Medulla oblongata (tissue), 1 donor: ENCODE measurements at regions not wholly inside any gene's neighbourhood (a gene's known extent, or its start where the extent isn't known, plus 50 kb on each side); places are given as distances from the start of the nearest gene placed in this dataset.
"Not testable (repeated sequence)": the region's sequence is repeated elsewhere in the genome, so short reads cannot be mapped to it uniquely, and the experiment has no call there.

ENCODE experiments used
- DNase-seq: peaks from one replicate; pipeline ENCODE4 v3.0.0-alpha.2; 2015; ENCODE audit errors: extremely low spot score

DNA sequence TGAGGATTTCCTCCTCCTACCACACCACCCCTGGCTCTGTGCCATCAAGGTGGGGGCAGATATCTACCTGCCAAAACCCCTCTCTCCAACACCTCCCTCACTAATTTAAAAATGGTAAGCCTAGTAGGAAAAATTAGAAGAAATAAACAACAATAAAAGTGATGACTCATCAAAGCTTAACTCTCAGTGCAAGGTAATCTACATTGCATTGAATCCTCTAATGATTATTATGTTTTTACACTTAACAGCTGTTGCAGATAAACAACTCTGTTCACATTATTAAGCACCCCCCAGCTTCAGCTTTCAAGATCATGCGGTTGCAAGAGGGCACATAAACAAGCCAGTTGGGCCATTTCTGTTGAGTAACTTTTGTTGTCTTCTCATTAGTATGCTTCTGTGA lies 396.1 kb upstream of the ATP11B start:
- DNase-seq = no peak

DNA sequence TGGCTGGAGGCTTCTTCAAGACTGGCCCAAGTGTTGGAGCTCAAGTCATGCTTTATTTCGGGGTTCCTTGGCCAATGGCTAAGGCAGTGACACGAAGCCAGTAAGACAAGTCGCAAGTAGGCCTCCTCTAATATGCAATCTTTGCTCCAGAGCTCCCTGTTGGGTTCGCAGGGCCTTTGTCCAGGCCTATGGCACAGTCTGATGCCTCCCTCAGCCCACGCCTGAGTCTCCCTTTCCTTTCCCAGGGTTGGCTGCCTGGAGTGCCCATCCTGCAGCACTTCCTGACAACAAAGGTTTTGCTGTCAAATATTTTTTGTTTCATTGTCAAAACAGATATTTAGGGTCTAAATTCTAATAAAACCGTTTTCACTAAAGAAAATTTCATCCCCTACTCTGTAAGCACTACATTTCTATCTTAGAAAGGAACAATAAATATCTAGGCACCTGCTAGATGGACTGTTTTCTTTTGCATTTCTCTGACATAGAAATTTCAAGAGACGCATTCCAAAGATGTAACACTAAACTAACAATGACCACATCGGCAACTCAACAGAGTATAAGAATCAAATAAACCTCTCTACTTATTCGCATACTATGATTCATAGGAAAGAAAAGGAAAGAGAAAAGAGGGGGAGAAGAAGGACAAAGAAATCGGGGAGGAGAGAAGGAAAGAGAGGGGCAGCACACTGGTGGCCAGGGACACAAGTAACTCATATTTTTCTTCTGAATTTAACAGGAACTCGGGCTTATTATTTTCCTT lies 393.1 kb upstream of the ATP11B start:
- no peak for DNase-seq

DNA sequence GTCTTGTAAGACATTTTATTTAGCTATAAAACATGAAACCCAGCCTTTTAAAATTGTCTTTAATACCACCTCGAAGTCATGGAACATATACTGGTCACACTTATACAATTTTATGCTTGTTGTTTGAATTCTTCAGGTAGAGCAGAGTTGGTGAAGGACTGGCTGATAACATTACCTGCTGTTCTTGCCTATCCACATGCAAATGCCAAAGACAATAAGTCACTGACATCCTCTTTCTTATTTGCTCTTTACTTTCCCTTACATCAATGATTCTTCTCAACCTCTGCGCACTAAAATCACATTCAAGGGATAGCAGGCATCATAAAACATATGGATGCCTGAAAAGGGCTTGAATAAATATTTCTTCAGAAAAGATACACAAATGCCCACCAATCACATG lies 392.5 kb upstream of the ATP11B start:
- DNase-seq = no peak

DNA sequence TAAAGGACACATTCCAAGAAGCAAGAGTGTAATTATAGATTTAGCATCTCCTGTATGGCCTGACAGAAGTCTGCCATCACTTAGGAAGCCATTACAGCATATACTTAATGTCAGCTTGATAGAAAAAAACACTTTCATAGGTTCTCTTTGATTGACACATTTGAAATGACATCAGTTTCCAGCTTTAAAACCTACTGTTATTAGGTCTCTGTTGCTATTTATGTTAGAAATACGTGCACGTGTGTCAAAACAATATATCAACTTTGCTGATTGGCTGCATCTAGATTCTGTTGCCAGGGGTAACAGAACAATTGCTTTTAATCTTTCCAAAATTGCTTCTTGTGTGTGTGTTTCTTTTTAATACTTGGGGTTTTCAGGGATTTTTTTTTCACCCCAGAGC lies 389.3 kb upstream of the ATP11B start:
- no peak for DNase-seq

DNA sequence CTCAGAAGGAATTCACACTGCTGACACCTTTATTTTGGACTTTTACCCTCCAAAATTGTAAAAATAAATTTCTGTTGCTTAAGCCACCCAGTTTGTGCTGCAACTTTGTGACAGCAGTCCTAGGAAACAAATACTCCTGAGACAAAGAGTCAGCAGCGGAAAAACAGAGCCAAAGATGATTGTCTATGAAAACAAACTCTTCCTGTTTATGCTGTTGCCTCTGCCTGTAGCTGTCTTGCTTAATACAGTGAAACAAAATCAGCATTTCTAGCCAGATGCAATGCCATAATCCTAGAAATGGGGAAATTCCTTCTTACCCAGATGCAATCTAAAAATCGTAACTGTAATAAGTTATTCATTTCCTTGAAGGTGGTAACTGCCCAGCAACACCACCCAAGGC lies 387.5 kb upstream of the ATP11B start:
- no peak for DNase-seq

DNA sequence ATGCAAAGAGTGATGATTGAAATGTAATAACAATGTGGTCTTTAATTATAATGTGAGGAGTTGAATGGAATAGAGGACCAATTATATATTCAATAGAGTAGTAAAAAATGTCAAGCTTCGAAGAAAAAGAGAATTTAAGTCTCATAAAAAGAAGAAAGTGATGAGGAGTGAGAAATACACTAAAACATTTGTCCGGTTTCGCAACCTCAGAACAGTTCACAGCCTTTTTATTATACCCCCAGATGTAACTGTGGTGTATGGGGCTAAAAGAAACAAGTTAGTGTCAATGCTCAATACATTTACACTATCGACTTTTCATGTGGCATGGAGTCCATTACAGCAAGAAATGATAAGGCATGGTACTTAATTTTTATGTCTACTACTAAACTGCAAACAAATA lies 386.5 kb upstream of the ATP11B start:
- DNase-seq = no peak

DNA sequence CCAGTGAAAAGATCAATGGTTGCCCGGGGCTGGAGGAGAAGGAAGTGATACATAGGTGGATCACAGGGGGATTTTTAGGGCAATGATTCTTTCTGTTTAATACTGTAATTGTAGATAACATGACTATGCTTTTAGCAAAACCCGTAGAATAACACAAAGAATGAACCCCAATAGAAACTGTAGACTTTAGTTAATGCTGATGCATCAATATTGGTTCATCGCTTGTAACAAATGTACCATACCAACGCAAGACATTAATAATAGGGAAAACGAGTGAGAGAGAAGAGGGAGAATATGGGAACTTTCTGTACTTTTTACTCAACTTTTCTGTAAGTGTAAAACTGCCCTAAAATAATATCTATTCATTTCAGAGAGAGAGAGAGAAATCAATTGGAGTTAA lies 383.3 kb upstream of the ATP11B start:
- DNase-seq = no peak

DNA sequence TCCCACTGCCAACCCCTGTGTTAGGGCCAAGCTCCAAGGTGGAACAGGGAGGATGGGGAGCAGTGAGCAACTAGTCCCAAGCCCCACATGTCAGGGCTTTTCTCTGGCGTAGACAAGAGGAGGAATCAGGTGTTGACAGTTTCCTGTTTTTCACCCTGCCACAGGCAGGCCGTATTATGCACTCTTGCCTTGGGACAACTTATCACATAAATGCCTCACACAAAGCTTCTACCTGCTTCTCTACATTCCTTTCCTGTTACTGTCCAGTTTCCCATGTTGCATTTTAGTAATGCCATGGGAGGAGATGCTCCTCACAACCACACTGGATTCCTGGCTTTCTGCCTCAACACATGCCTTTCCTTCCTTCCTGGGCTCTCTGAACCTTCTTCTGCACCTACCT lies 381.2 kb upstream of the ATP11B start:
- DNase-seq = no peak

DNA sequence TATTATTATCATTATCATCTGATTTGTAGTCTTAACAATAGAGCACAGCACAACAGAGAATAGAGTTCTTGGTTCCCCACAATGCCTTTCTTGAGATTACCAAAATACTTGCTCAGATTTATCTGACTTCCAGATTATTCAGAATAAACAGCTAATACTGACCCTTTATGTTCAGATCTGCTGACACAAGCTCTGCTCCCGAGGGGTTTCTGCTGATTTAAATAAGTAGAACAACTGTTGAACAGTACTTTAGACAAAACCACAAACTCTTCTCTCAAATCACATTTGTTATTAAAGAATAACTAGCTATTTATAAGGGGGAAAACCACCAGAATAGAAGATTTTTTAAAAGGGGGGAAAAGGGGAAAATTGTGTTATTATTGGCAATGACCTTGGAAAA lies 380.2 kb upstream of the ATP11B start:
- DNase-seq = no peak

DNA sequence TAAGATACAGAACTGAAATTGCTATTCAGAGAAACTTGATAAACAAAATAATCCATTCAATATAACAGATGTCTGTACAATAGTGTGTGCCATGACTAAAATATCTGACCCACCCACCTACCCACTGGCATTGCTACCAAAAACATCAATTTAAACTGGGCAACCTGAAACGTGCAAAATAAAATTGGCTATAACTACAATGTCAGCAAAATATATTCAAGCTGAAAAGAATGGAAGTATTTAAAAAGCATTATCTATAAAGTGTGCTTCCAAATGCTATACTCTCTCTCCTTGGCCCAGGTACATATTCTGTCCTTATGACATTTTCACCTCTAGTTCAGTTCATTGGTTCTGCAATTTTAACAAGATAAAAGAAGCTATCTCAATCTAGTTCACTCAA lies 379.6 kb upstream of the ATP11B start:
- DNase-seq = no peak

DNA sequence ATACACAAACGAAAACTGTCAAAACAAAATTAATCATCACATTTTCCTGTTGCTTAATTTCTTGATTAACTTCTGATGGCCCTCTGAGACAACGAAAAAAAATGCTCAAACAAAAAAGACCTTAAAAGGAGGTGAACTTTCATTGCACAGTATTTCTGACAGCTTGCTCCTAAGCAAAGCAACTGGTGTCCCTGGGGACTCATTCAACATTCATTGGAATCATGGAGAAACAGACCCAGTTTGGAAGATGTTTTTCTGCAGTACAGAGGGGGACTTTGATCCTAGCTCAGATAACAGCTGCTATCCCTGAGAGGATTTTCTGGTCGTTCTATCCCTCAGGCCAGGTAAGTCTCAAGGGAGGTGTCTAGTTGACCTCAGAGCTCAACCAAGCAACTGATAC lies 378.7 kb upstream of the ATP11B start:
- DNase-seq = no peak

DNA sequence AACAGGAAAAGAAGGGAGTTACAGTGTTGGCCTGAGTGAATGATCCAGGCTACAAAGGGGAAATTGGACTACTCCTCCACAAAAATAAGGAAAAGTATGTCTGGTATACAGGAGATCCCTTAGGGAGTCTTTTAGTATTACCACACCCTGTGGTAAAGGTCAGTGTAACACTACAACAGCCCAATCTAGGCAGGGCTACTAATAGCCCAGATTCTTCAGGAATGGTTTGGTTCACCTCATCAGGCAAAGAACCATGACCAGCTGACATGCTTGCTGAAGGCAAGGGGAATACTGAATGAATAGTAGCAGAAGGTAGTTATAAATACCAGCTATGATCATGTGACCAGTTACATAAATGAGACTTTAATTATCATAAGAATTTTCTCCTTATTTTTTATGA lies 372.6 kb upstream of the ATP11B start:
- DNase-seq = no peak

DNA sequence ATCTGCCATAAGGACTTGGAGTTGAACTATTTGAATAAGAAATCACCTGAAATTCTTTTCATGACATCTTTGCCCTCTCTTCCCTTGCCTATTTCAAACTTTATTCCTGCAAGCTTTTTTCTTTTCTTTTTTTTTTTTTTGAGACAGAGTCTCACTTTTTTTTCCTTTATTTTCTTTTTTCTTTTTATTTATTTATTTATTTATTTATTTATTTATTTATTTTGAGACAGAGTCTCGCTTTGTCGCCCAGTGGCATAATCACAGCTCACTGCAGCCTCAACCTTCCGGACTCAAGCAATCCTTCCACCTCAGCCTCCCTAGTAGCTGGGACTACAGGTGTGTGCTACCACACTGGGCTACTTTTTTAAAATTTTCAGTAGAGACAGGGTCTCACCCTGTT lies 369.3 kb upstream of the ATP11B start:
- no peak for DNase-seq

DNA sequence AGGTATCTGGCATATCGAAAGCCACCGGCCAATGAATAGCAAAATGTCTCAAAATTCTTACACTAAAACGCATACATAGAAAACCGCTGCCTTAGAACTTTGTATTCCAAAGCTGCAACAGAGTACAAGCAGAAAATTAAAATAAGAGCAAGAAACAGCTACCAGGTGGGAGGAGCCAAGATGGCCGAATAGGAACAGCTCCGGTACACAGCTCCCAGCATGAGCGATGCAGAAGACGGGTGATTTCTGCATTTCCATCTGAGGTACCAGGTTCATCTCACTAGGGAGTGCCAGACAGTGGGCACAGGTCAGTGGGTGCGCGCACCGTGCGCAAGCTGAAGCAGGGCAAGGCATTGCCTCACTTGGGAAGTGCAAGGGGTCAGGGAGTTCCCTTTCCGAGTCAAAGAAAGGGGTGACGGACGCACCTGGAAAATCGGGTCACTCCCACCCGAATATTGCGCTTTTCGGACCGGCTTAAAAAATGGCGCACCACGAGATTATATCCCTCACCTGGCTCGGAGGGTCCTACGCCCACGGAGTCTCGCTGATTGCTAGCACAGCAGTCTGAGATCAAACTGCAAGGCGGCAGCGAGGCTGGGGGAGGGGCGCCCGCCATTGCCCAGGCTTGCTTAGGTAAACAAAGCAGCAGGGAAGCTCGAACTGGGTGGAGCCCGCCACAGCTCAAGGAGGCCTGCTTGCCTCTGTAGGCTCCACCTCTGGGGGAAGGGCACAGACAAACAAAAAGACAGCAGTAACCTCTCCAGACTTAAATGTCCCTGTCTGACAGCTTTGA lies 367.2 kb upstream of the ATP11B start:
- not testable (repeated sequence) for DNase-seq

DNA sequence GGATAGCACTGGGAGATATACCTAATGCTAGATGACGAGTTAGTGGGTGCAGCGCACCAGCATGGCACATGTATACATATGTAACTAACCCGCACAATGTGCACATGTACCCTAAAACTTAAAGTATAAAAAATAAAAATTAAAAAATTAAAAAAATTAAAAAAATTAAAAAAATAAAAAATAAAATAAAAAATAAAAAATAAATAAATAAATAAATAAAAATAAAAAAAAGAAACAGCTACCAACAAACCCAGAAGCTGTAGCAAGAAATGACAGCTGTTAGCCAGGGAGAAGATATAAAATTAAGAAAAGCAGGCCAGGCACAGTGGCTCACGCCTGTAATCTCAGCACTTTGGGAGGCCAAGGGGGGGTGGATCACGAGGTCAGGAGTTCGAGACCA lies 361.3 kb upstream of the ATP11B start:
- DNase-seq = not testable (repeated sequence)

DNA sequence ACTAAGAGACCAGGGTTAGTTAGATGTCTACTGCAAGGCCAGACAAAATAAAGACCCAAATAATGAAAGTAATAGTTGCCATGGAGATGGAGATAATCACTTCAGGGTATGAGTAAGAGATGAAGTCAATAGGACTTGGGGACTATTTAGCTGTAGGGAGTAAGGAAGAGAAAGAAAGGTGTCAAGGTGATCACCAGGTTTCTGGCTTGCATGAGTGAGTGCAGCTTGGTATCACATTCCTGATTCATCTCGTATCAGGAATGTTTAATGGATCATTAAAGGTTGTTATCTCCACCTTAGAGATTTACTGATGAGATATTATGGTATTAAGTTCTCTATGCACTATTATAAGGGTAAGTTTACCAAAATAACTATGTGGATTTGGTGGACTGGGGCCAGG lies 357.4 kb upstream of the ATP11B start:
- DNase-seq = no peak

DNA sequence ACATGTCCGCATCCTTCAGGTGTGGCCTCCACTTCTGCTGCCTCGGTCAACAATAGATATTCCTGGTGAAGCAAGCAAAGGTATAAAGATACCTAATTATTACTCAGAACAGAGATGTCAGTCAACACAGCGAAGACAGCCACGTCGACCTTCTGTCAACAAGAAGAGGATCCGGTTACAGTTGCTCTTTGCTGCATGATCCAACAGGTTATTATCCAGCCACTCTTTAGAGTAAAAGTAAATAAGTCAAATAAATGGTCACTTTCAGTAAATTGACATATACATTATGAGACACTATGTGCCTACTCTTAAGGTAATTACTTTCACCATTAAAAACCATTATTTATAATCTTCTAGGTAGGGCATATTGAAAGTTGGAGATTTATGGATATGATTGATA lies 356.8 kb upstream of the ATP11B start:
- no peak for DNase-seq

DNA sequence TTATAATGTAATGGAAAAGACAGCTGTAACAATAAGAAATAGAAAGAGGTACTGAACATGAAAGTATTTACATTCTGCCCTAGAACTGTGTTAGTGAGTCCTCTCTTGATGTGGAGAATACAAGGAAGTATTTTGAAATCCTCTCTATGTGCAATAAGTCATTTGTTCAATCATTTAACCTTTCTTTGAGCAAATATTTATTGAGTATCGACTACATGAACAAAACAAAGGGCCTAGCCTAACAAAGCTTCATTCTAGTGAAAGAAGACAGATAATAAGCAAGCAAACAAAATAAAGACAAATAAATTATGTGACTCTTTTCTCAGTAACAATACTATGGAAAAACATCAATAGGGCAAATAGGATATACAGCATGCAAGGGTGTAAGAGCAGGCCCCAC lies 354.9 kb upstream of the ATP11B start:
- no peak for DNase-seq

DNA sequence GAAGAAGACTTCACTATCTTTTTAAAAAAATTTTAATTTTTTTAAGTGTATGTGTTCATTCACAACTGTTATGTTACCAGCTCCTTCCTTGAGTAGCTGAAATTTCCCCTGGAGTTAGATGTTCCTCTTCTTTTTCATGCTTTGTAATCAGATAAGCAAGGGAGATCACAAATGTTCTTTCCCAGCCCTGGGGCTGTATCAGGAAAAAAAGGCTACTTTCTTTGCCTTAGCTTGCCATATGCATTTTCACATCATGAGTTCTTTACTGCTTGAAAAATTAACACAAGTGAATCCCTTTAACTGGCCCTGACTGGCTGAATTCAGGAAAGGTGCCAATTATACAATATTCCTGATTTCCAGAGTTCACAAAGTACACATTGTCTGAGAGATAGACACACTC lies 353.2 kb upstream of the ATP11B start:
- no peak for DNase-seq

DNA sequence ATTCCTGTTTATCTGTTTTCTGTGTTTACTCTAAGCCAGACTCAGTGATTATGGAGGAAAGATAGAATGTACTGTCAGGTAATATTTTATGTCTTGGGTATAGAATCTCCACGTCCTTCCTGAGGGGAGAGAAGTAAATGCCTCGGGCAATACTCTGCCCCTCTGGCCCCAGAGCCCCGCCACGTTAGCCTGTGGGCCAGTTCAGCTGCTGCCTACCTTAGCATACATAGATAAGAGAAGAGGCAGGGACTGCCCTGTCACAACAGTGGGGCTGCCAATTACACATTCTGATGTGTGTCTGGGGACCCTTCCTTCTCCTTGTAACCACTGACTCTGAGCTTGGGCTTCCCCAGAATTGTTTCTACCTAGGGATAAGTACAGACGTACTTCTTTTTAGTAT lies 347.7 kb upstream of the ATP11B start:
- DNase-seq = no peak

DNA sequence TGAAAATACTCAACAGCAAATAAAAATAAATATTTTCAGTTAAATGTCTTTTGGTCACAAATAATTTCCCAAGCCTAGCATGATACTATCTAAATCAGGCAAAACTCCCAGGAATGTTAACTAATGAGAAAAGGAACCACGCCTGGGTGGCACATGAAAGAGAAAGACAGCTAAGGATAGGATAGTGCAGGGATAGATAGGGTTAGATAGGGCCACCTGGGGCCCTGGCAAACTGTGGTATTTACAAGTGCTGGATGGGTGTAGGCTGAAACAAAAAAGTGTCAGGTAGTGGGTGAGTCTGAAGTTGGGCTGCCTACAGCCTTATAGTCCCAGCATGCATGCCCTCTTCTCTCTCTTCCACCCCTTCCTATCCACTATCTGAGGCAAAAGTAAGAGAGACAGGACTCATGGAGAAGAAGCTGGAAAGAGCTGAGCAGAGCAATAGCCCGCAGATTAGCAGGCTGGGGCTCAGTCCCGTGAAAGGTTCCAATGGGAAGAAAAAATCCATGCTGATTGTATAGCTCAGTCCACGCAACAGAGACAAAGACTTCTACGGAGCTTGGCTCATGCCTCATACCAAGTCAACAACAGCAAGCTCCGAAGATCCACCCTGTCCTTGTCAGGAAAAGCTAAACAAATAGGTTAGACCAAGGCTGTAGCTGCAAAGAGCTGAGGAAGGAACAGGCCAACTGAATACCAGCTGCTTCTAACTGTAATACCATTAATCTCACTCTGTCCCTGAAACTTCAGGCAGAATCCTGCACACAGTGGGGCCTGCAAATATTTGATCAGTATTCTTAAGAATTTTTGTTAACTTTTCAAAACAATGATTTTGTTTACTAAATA lies 342.1 kb upstream of the ATP11B start:
- no peak for DNase-seq

DNA sequence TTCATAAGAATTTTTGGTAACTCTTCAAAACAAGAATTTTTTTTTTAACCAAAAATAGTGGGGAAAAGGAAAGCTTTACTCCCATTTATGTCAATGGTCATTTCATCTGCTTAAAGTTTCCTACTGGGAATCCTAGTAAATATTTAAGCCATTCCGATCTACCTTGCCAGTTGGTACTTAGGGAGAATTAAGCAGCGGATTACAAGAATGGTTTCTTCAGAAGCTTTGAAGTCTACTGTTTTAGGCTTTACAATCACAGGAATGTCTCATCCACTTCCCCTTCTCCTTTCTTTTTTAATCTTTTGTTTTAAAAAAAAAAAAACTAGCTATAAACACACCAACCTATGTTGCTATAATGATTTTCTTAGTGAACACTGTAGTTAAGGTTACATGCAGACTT lies 341.4 kb upstream of the ATP11B start:
- DNase-seq = no peak

DNA sequence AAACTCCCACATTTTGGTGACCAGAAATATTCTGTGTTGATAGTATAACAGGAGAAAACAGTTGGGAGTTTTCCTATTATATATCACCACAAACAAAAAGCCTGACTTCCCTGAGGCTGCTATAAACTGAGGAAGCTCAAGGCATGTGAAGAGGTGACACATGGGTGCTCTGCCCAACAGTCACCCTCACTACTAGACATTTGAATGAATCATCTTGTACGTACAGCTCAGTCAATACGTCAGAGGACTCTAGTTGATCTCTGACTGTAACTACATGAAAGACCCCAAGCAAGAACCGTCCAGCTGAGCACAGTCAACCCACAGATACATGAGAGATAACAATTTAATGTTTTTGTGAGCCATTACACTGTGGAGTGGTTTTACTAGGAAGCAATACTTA lies 338.3 kb upstream of the ATP11B start:
- DNase-seq = no peak
